ENCODE measurements at regions not wholly inside any gene's neighbourhood (a gene's known extent, or its start where the extent isn't known, plus 50 kb on each side); places are given as distances from the start of the nearest gene placed in this dataset.

DNA sequence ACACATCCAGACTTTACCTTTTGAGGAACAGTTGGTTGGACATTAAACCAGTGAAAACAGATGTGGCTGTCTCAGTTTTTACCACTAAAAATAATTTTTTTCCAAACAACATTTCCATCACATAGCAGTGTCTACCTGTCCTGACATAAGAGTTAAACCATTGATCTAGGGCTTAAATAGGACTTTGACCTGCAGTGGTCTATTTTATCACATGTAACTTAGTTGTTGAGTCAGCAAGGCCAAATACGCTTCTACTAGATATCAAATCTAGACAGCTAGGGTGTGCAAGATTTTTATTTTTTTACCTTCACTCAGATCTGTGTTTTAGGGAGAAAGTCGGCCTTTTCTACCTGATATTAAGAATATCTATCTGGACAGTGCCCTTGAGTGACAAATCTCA is 88.8 kb upstream of the ZFP64 start:
- H3K4me3 Mint-ChIP-seq: no peak overlapping the region

GRCh38 chr20:52279706-52280105 is 88.1 kb upstream of the ZFP64 start:
- TF ChIP-seq, protein P1, sequence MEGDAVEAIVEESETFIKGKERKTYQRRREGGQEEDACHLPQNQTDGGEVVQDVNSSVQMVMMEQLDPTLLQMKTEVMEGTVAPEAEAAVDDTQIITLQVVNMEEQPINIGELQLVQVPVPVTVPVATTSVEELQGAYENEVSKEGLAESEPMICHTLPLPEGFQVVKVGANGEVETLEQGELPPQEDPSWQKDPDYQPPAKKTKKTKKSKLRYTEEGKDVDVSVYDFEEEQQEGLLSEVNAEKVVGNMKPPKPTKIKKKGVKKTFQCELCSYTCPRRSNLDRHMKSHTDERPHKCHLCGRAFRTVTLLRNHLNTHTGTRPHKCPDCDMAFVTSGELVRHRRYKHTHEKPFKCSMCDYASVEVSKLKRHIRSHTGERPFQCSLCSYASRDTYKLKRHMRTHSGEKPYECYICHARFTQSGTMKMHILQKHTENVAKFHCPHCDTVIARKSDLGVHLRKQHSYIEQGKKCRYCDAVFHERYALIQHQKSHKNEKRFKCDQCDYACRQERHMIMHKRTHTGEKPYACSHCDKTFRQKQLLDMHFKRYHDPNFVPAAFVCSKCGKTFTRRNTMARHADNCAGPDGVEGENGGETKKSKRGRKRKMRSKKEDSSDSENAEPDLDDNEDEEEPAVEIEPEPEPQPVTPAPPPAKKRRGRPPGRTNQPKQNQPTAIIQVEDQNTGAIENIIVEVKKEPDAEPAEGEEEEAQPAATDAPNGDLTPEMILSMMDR (IDR thresholded peaks at IDR 0.05): no peak
- Mint-ChIP-seq H3K4me1 (ENCODE audit: low read depth) (no peaks in the 10 kb centered on the region), H3K27me3 (ENCODE audit: insufficient read depth) (peaks cover 2% of the 10 kb centered on the region), H3K36me3 (ENCODE audit: low read depth) (no peaks in the 10 kb centered on the region), H3K9me3 (no peaks in the 10 kb centered on the region), H3K4me3 (no peak overlapping the region), H3K27ac (no peak overlapping the region)
- DNase-seq: no peak

More for the DNA sequence above, 88.8 kb upstream of the ZFP64 start:
- peaks cover 2% of the 10 kb centered on the region for H3K27me3 Mint-ChIP-seq (ENCODE audit: insufficient read depth)
- H3K27ac Mint-ChIP-seq: no peak overlapping the region
- no peaks in the 10 kb centered on the region for H3K4me1 Mint-ChIP-seq (ENCODE audit: low read depth)
- H3K36me3 Mint-ChIP-seq (ENCODE audit: low read depth): no peaks in the 10 kb centered on the region
- no peak for DNase-seq
- TF ChIP-seq, protein P1 (IDR thresholded peaks at IDR 0.05): no peak
- H3K9me3 Mint-ChIP-seq: no peaks in the 10 kb centered on the region

DNA sequence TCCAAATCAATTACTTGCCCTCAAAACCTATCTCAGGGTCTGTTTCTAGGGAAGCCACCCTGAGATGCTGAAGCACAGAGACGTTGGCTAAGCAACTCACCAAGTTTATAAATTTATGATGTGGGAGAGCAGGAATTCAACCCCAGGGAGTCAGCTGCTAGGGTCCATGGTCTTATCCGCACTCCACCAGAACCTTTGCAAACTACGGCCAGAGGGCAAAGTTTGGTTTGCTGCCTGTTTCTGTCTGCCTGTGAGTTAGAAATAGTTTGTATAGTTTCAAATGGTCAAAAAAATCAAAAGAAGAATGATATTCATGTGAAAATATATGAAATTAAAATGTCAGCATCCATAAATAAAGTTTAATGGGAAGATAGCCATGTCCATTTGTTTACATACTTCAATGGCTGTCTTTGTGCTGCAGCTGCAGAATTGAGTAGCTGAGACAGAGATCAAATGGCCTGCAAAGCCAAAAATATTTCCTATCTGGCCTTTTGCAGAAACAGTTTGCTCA is 83.7 kb upstream of the ZFP64 start:
- peaks cover 2% of the 10 kb centered on the region for H3K27me3 Mint-ChIP-seq (ENCODE audit: insufficient read depth)
- H3K27ac Mint-ChIP-seq: no peak overlapping the region
- no peak overlapping the region for H3K4me3 Mint-ChIP-seq
- no peaks in the 10 kb centered on the region for H3K36me3 Mint-ChIP-seq (ENCODE audit: low read depth)
- H3K9me3 Mint-ChIP-seq: no peaks in the 10 kb centered on the region
- DNase-seq: no peak
- H3K4me1 Mint-ChIP-seq (ENCODE audit: low read depth): no peaks in the 10 kb centered on the region
- TF ChIP-seq, protein P1 (IDR thresholded peaks at IDR 0.05): no peak

DNA sequence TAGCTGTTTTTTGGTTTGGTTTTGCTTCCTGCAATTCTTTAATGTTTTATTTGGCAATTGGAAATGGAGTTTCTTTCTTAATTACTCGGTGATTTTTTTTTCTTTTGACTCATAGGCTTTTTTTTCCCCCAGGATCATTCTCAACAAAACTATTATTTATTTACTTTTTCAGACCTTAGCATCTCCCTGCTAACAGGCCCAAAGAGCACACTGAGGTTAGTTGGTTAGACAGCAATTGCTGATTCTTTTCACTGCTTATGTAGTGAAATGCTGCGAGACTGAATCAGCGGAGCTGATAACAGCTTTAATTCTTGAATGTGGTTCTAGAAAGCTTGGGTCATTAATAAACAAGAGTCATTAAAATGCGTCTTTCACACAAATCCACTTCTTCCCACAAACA is 79.1 kb upstream of the ZFP64 start:
- H3K9me3 Mint-ChIP-seq: no peaks in the 10 kb centered on the region
- no peak for DNase-seq
- H3K4me3 Mint-ChIP-seq: no peak overlapping the region
- H3K36me3 Mint-ChIP-seq (ENCODE audit: low read depth): no peaks in the 10 kb centered on the region
- TF ChIP-seq, protein P1 (IDR thresholded peaks at IDR 0.05): no peak
- peaks cover 6% of the 10 kb centered on the region for H3K4me1 Mint-ChIP-seq (ENCODE audit: low read depth)
- H3K27ac Mint-ChIP-seq: no peak overlapping the region
- no peaks in the 10 kb centered on the region; the same call in 1 of the 2 replicates for H3K27me3 Mint-ChIP-seq (ENCODE audit: insufficient read depth)

GRCh38 chr20:52270001-52270606 is 78.5 kb upstream of the ZFP64 start:
- no peak for DNase-seq
- Mint-ChIP-seq H3K4me3 (no peak overlapping the region), H3K27ac (no peak overlapping the region), H3K4me1 (ENCODE audit: low read depth) (peaks cover 6% of the 10 kb centered on the region), H3K36me3 (ENCODE audit: low read depth) (no peaks in the 10 kb centered on the region), H3K27me3 (ENCODE audit: insufficient read depth) (no peaks in the 10 kb centered on the region; the same call in none of the 2 replicates), H3K9me3 (no peaks in the 10 kb centered on the region)
- TF ChIP-seq, protein P1 (IDR thresholded peaks at IDR 0.05): no peak
